ENCODE measurements at regions not wholly inside any gene's neighbourhood (a gene's known extent, or its start where the extent isn't known, plus 50 kb on each side); places are given as distances from the start of the nearest gene placed in this dataset.

- Mint-ChIP-seq H3K27me3 (peaks cover 2% of the 10 kb centered on the region), H3K27ac (no peak overlapping the region), H3K4me3 (no peak overlapping the region), H3K4me1 (no peaks in the 10 kb centered on the region), H3K9me3 (no peaks in the 10 kb centered on the region), H3K36me3 (ENCODE audit: low read depth) (no peaks in the 10 kb centered on the region)
- DNase-seq = no peak
- intact Hi-C loops (cut with micrococcal nuclease) = no loop called here
- ATAC-seq (ENCODE audit: low read depth) = no peak
- no peak for TF ChIP-seq CTCF (IDR thresholded peaks at IDR 0.05)
- CTCF ChIA-PET = no interaction called here
- POLR2A ChIA-PET = no interaction called here
These were observed 162.2 kb upstream of the GPR101 start for GRCh38 chrX:137195991-137196390.

- Mint-ChIP-seq H3K27me3 (peaks cover 2% of the 10 kb centered on the region), H3K27ac (no peak overlapping the region), H3K36me3 (ENCODE audit: low read depth) (no peaks in the 10 kb centered on the region), H3K4me3 (no peak overlapping the region), H3K9me3 (no peaks in the 10 kb centered on the region), H3K4me1 (no peaks in the 10 kb centered on the region)
- POLR2A ChIA-PET = no interaction called here
- no peak for TF ChIP-seq CTCF (IDR thresholded peaks at IDR 0.05)
- no peak for ATAC-seq (ENCODE audit: low read depth)
- intact Hi-C loops (cut with micrococcal nuclease) = no loop called here
- no peak for DNase-seq
- CTCF ChIA-PET = no interaction called here
These were observed 161.5 kb upstream of the GPR101 start for GRCh38 chrX:137195296-137195695.

GRCh38 chrX:137194164-137194563 is 160.4 kb upstream of the GPR101 start:
- Mint-ChIP-seq H3K27ac (no peak overlapping the region), H3K36me3 (ENCODE audit: low read depth) (no peaks in the 10 kb centered on the region), H3K4me3 (no peak overlapping the region), H3K4me1 (no peaks in the 10 kb centered on the region), H3K27me3 (peaks cover 2% of the 10 kb centered on the region), H3K9me3 (peaks cover 3% of the 10 kb centered on the region)
- no peak for DNase-seq
- ChIA-PET CTCF (no interaction called here), POLR2A (no interaction called here)
- no peak for ATAC-seq (ENCODE audit: low read depth)
- no peak for TF ChIP-seq CTCF (IDR thresholded peaks at IDR 0.05)
- intact Hi-C loops (cut with micrococcal nuclease) = no loop called here

GRCh38 chrX:137187540-137187939 is 153.7 kb upstream of the GPR101 start:
- Mint-ChIP-seq H3K4me3 (no peak overlapping the region), H3K36me3 (ENCODE audit: low read depth) (no peaks in the 10 kb centered on the region), H3K9me3 (peaks cover 3% of the 10 kb centered on the region), H3K4me1 (no peaks in the 10 kb centered on the region), H3K27ac (no peak overlapping the region), H3K27me3 (no peaks in the 10 kb centered on the region)
- ChIA-PET POLR2A (no interaction called here), CTCF (no interaction called here)
- TF ChIP-seq CTCF (IDR thresholded peaks at IDR 0.05) = no peak
- no peak for ATAC-seq (ENCODE audit: low read depth)
- intact Hi-C loops (cut with micrococcal nuclease) = no loop called here
- DNase-seq = no peak

GRCh38 chrX:137178392-137178791 is 144.6 kb upstream of the GPR101 start:
- no peaks in the 10 kb centered on the region for H3K4me1 Mint-ChIP-seq
- POLR2A ChIA-PET = no interaction called here

More at GRCh38 chrX:137178392-137178791, 144.6 kb upstream of the GPR101 start:
- no peak for DNase-seq
- no peaks in the 10 kb centered on the region for H3K36me3 Mint-ChIP-seq (ENCODE audit: low read depth)
- intact Hi-C loops (cut with micrococcal nuclease) = no loop called here
- H3K4me3 Mint-ChIP-seq = no peak overlapping the region
- no peak overlapping the region for H3K27ac Mint-ChIP-seq
- no peak for TF ChIP-seq CTCF (IDR thresholded peaks at IDR 0.05)
- ATAC-seq (ENCODE audit: low read depth) = no peak
- peaks cover under 1% of the 10 kb centered on the region for H3K27me3 Mint-ChIP-seq
- CTCF ChIA-PET = no interaction called here
- no peaks in the 10 kb centered on the region for H3K9me3 Mint-ChIP-seq
